ENCODE measurements at regions not wholly inside any gene's neighbourhood (a gene's known extent, or its start where the extent isn't known, plus 50 kb on each side); places are given as distances from the start of the nearest gene placed in this dataset.

- no peaks in the 10 kb centered on the region for H3K9me2 ChIP-seq (replicated peaks; ENCODE audit: insufficient read depth, low read length)
- no peak overlapping the region for H3K27ac ChIP-seq (ENCODE audit: low read length)
- no peak overlapping the region for H2AFZ ChIP-seq (ENCODE audit: low read length)
- H3K27me3 ChIP-seq (ENCODE audit: low read length) = no peaks in the 10 kb centered on the region
- no peaks in the 10 kb centered on the region for H3K36me3 ChIP-seq (ENCODE audit: insufficient read depth, low read length)
- no peak overlapping the region for H3K4me2 ChIP-seq (ENCODE audit: low read depth, low read length, poor library complexity, severe bottlenecking)
- H3K4me3 ChIP-seq (ENCODE audit: low read length) = no peak overlapping the region
- H4K20me1 ChIP-seq (ENCODE audit: insufficient read depth, low read depth, low read length) = no peaks in the 10 kb centered on the region
- DNase-seq = no peak
- no peaks in the 10 kb centered on the region for H3K4me1 ChIP-seq (ENCODE audit: low read length)
- H3K9ac ChIP-seq (ENCODE audit: low read length) = no peak overlapping the region
- H3K9me3 ChIP-seq (ENCODE audit: low read length) = peaks cover 36% of the 10 kb centered on the region
- H3K79me2 ChIP-seq (ENCODE audit: low read length) = no peaks in the 10 kb centered on the region
Measured at GRCh38 chr4:60637976-60638375, 562.1 kb upstream of the ADGRL3 start.

- Histone ChIP-seq H4K20me1 (ENCODE audit: insufficient read depth, low read depth, low read length) (no peaks in the 10 kb centered on the region), H3K4me2 (ENCODE audit: low read depth, low read length, poor library complexity, severe bottlenecking) (no peak overlapping the region)
Measured at GRCh38 chr4:60648774-60649173, 551.4 kb upstream of the ADGRL3 start.

GRCh38 chr4:60652933-60653332 is 547.2 kb upstream of the ADGRL3 start:
- no peak overlapping the region for H3K4me2 ChIP-seq (ENCODE audit: low read depth, low read length, poor library complexity, severe bottlenecking)
- no peak for DNase-seq
- no peak overlapping the region for H2AFZ ChIP-seq (ENCODE audit: low read length)
- H3K27me3 ChIP-seq (ENCODE audit: low read length) = no peaks in the 10 kb centered on the region
- no peaks in the 10 kb centered on the region for H3K4me1 ChIP-seq (ENCODE audit: low read length)
- H3K36me3 ChIP-seq (ENCODE audit: insufficient read depth, low read length) = no peaks in the 10 kb centered on the region
- no peak overlapping the region for H3K27ac ChIP-seq (ENCODE audit: low read length)
- no peak overlapping the region for H3K4me3 ChIP-seq (ENCODE audit: low read length)
- H3K9me2 ChIP-seq (replicated peaks; ENCODE audit: insufficient read depth, low read length) = no peaks in the 10 kb centered on the region
- no peaks in the 10 kb centered on the region for H4K20me1 ChIP-seq (ENCODE audit: insufficient read depth, low read depth, low read length)
- no peaks in the 10 kb centered on the region for H3K79me2 ChIP-seq (ENCODE audit: low read length)
- H3K9me3 ChIP-seq (ENCODE audit: low read length) = peaks cover 26% of the 10 kb centered on the region
- no peak overlapping the region for H3K9ac ChIP-seq (ENCODE audit: low read length)

More at GRCh38 chr4:60648774-60649173, 551.4 kb upstream of the ADGRL3 start:
- Histone ChIP-seq H3K79me2 (ENCODE audit: low read length) (no peaks in the 10 kb centered on the region), H2AFZ (ENCODE audit: low read length) (no peak overlapping the region), H3K4me3 (ENCODE audit: low read length) (no peak overlapping the region), H3K4me1 (ENCODE audit: low read length) (no peaks in the 10 kb centered on the region), H3K9ac (ENCODE audit: low read length) (no peak overlapping the region), H3K27ac (ENCODE audit: low read length) (no peak overlapping the region), H3K27me3 (ENCODE audit: low read length) (no peaks in the 10 kb centered on the region), H3K36me3 (ENCODE audit: insufficient read depth, low read length) (no peaks in the 10 kb centered on the region), H3K9me2 (replicated peaks; ENCODE audit: insufficient read depth, low read length) (no peaks in the 10 kb centered on the region), H3K9me3 (ENCODE audit: low read length) (peaks cover 5% of the 10 kb centered on the region)
- no peak for DNase-seq

- Histone ChIP-seq H3K9ac (ENCODE audit: low read length) (no peak overlapping the region), H3K9me3 (ENCODE audit: low read length) (peaks cover 41% of the 10 kb centered on the region), H3K9me2 (replicated peaks; ENCODE audit: insufficient read depth, low read length) (no peaks in the 10 kb centered on the region), H3K79me2 (ENCODE audit: low read length) (no peaks in the 10 kb centered on the region), H2AFZ (ENCODE audit: low read length) (no peak overlapping the region), H3K4me1 (ENCODE audit: low read length) (no peaks in the 10 kb centered on the region), H3K27me3 (ENCODE audit: low read length) (no peaks in the 10 kb centered on the region), H3K27ac (ENCODE audit: low read length) (no peak overlapping the region), H3K36me3 (ENCODE audit: insufficient read depth, low read length) (no peaks in the 10 kb centered on the region), H3K4me3 (ENCODE audit: low read length) (no peak overlapping the region), H3K4me2 (ENCODE audit: low read depth, low read length, poor library complexity, severe bottlenecking) (no peak overlapping the region), H4K20me1 (ENCODE audit: insufficient read depth, low read depth, low read length) (no peaks in the 10 kb centered on the region)
- DNase-seq = no peak
Measured at GRCh38 chr4:60655356-60655755, 544.8 kb upstream of the ADGRL3 start.

- no peak overlapping the region for H3K9ac ChIP-seq (ENCODE audit: low read length)
- no peaks in the 10 kb centered on the region for H3K79me2 ChIP-seq (ENCODE audit: low read length)
- H3K9me2 ChIP-seq (replicated peaks; ENCODE audit: insufficient read depth, low read length) = no peaks in the 10 kb centered on the region
- no peak overlapping the region for H2AFZ ChIP-seq (ENCODE audit: low read length)
- H3K4me3 ChIP-seq (ENCODE audit: low read length) = no peak overlapping the region
- no peak for DNase-seq
- no peak overlapping the region for H3K27ac ChIP-seq (ENCODE audit: low read length)
- no peak overlapping the region for H3K4me2 ChIP-seq (ENCODE audit: low read depth, low read length, poor library complexity, severe bottlenecking)
- H4K20me1 ChIP-seq (ENCODE audit: insufficient read depth, low read depth, low read length) = no peaks in the 10 kb centered on the region
- no peaks in the 10 kb centered on the region for H3K27me3 ChIP-seq (ENCODE audit: low read length)
- H3K4me1 ChIP-seq (ENCODE audit: low read length) = no peaks in the 10 kb centered on the region
- no peaks in the 10 kb centered on the region for H3K36me3 ChIP-seq (ENCODE audit: insufficient read depth, low read length)
- peaks cover 43% of the 10 kb centered on the region for H3K9me3 ChIP-seq (ENCODE audit: low read length)
Measured at GRCh38 chr4:60656171-60656570, 544.0 kb upstream of the ADGRL3 start.

- H3K27me3 ChIP-seq (ENCODE audit: low read length) = no peaks in the 10 kb centered on the region
- H3K36me3 ChIP-seq (ENCODE audit: insufficient read depth, low read length) = no peaks in the 10 kb centered on the region
- H3K4me1 ChIP-seq (ENCODE audit: low read length) = no peaks in the 10 kb centered on the region
- no peak overlapping the region for H3K4me2 ChIP-seq (ENCODE audit: low read depth, low read length, poor library complexity, severe bottlenecking)
- H2AFZ ChIP-seq (ENCODE audit: low read length) = no peak overlapping the region
- no peak overlapping the region for H3K27ac ChIP-seq (ENCODE audit: low read length)
- no peaks in the 10 kb centered on the region for H3K79me2 ChIP-seq (ENCODE audit: low read length)
- H3K9me3 ChIP-seq (ENCODE audit: low read length) = peaks cover 46% of the 10 kb centered on the region
- H3K9ac ChIP-seq (ENCODE audit: low read length) = no peak overlapping the region
- H3K4me3 ChIP-seq (ENCODE audit: low read length) = no peak overlapping the region
- no peaks in the 10 kb centered on the region for H3K9me2 ChIP-seq (replicated peaks; ENCODE audit: insufficient read depth, low read length)
- no peaks in the 10 kb centered on the region for H4K20me1 ChIP-seq (ENCODE audit: insufficient read depth, low read depth, low read length)
- DNase-seq = no peak
Measured at GRCh38 chr4:60657041-60657440, 543.1 kb upstream of the ADGRL3 start.

- H3K27ac ChIP-seq (ENCODE audit: low read length) = no peak overlapping the region
- no peak overlapping the region for H3K9ac ChIP-seq (ENCODE audit: low read length)
- H3K9me2 ChIP-seq (replicated peaks; ENCODE audit: insufficient read depth, low read length) = no peaks in the 10 kb centered on the region
- peaks cover 46% of the 10 kb centered on the region for H3K9me3 ChIP-seq (ENCODE audit: low read length)
- no peak overlapping the region for H3K4me3 ChIP-seq (ENCODE audit: low read length)
- no peak overlapping the region for H3K4me2 ChIP-seq (ENCODE audit: low read depth, low read length, poor library complexity, severe bottlenecking)
- H2AFZ ChIP-seq (ENCODE audit: low read length) = no peak overlapping the region
- H3K79me2 ChIP-seq (ENCODE audit: low read length) = no peaks in the 10 kb centered on the region
- DNase-seq = no peak
- no peaks in the 10 kb centered on the region for H3K36me3 ChIP-seq (ENCODE audit: insufficient read depth, low read length)
- H3K4me1 ChIP-seq (ENCODE audit: low read length) = no peaks in the 10 kb centered on the region
- no peaks in the 10 kb centered on the region for H3K27me3 ChIP-seq (ENCODE audit: low read length)
- no peaks in the 10 kb centered on the region for H4K20me1 ChIP-seq (ENCODE audit: insufficient read depth, low read depth, low read length)
Measured at GRCh38 chr4:60657807-60658206, 542.3 kb upstream of the ADGRL3 start.

GRCh38 chr4:60663769-60664168 is 536.4 kb upstream of the ADGRL3 start:
- H3K4me1 ChIP-seq (ENCODE audit: low read length) = no peaks in the 10 kb centered on the region
- no peak overlapping the region for H2AFZ ChIP-seq (ENCODE audit: low read length)
- H3K9me3 ChIP-seq (ENCODE audit: low read length) = peaks cover 27% of the 10 kb centered on the region
- H3K9ac ChIP-seq (ENCODE audit: low read length) = no peak overlapping the region
- no peak overlapping the region for H3K4me3 ChIP-seq (ENCODE audit: low read length)
- H4K20me1 ChIP-seq (ENCODE audit: insufficient read depth, low read depth, low read length) = no peaks in the 10 kb centered on the region
- no peaks in the 10 kb centered on the region for H3K79me2 ChIP-seq (ENCODE audit: low read length)
- no peak overlapping the region for H3K27ac ChIP-seq (ENCODE audit: low read length)
- no peaks in the 10 kb centered on the region for H3K9me2 ChIP-seq (replicated peaks; ENCODE audit: insufficient read depth, low read length)
- no peak overlapping the region for H3K4me2 ChIP-seq (ENCODE audit: low read depth, low read length, poor library complexity, severe bottlenecking)
- no peaks in the 10 kb centered on the region for H3K27me3 ChIP-seq (ENCODE audit: low read length)
- H3K36me3 ChIP-seq (ENCODE audit: insufficient read depth, low read length) = no peaks in the 10 kb centered on the region
- DNase-seq = no peak

- DNase-seq = no peak
- Histone ChIP-seq H3K9me3 (ENCODE audit: low read length) (peaks cover 23% of the 10 kb centered on the region), H4K20me1 (ENCODE audit: insufficient read depth, low read depth, low read length) (no peaks in the 10 kb centered on the region), H3K4me2 (ENCODE audit: low read depth, low read length, poor library complexity, severe bottlenecking) (no peak overlapping the region), H3K9me2 (replicated peaks; ENCODE audit: insufficient read depth, low read length) (no peaks in the 10 kb centered on the region), H3K27ac (ENCODE audit: low read length) (no peak overlapping the region), H3K9ac (ENCODE audit: low read length) (no peak overlapping the region), H3K79me2 (ENCODE audit: low read length) (no peaks in the 10 kb centered on the region), H3K4me3 (ENCODE audit: low read length) (no peak overlapping the region), H3K36me3 (ENCODE audit: insufficient read depth, low read length) (no peaks in the 10 kb centered on the region), H3K4me1 (ENCODE audit: low read length) (no peaks in the 10 kb centered on the region), H2AFZ (ENCODE audit: low read length) (no peak overlapping the region), H3K27me3 (ENCODE audit: low read length) (no peaks in the 10 kb centered on the region)
Measured at GRCh38 chr4:60682901-60683300, 517.2 kb upstream of the ADGRL3 start.

All from Karpas-422 (cell line).